Lower lobe of right lung (tissue), 2 donors: ENCODE measurements at regions not wholly inside any gene's neighbourhood (a gene's known extent, or its start where the extent isn't known, plus 50 kb on each side); places are given as distances from the start of the nearest gene placed in this dataset.

Experiments used
- ATAC-seq, 2 donors: fragments of 200-7000 bp; cut with Tn5 transposase; one replicate each; pipeline ENCODE4 v1.9.1; 2020 to 2022; ENCODE audit warnings: mild to moderate bottlenecking in 2 of 2, moderate library complexity in 2 of 2
- DNase-seq: peaks from one replicate; pipeline ENCODE4 v3.0.0-alpha.2; 2020
- H3K27ac ChIP-seq: fragments of 200-600 bp; one replicate; pipeline ENCODE4 v1.8.0; 2022
- H3K27me3 ChIP-seq: fragments of 200-600 bp; one replicate; pipeline ENCODE4 v1.8.0; 2022; ENCODE audit warnings: low read depth
- H3K36me3 ChIP-seq: fragments of 200-600 bp; one replicate; pipeline ENCODE4 v1.8.0; 2022; ENCODE audit warnings: mild to moderate bottlenecking
- H3K4me1 ChIP-seq: fragments of 200-600 bp; one replicate; pipeline ENCODE4 v1.8.0; 2022
- H3K4me3 ChIP-seq: fragments of 200-600 bp; one replicate; pipeline ENCODE4 v1.8.0; 2022; ENCODE audit warnings: mild to moderate bottlenecking
- H3K9me3 ChIP-seq: fragments of 200-600 bp; one replicate; pipeline ENCODE4 v1.8.0; 2022
- CTCF ChIP-seq: fragments of 200-600 bp; IDR thresholded peaks from one replicate; pipeline ENCODE4 v1.8.0; 2022; ENCODE audit warnings: antibody characterized with exemption, mild to moderate bottlenecking
- intact Hi-C: fragments of 100-400 bp; cut with DNase I; formaldehyde crosslinking; loops from one replicate; pipeline ENCODE4 v1.11.0; 2022
- donor health status: DM: no; HTN: yes; CAD: no; lungs with severe emphysema.

- no peak overlapping the region for H3K4me3 ChIP-seq
- intact Hi-C loops, result no loop called here
- TF ChIP-seq CTCF, result no peak
- H3K4me1 ChIP-seq, result no peaks in the 10 kb centered on the region
- no peaks in the 10 kb centered on the region for H3K27me3 ChIP-seq
- ATAC-seq (no peak), DNase-seq (no peak)
- no peaks in the 10 kb centered on the region for H3K9me3 ChIP-seq
- H3K36me3 ChIP-seq, result no peaks in the 10 kb centered on the region
- H3K27ac ChIP-seq, result no peak overlapping the region
Observed at GRCh38 chr5:7244208-7244607, 151.7 kb upstream of the ADCY2 start.

GRCh38 chr5:7245121-7245651 is 150.8 kb upstream of the ADCY2 start:
- no peak for DNase-seq
- ATAC-seq, result no peak
- H3K4me1 ChIP-seq, result no peaks in the 10 kb centered on the region

GRCh38 chr5:7246287-7246686 is 149.7 kb upstream of the ADCY2 start:
- no peak overlapping the region for H3K4me3 ChIP-seq
- no peaks in the 10 kb centered on the region for H3K9me3 ChIP-seq
- no peaks in the 10 kb centered on the region for H3K4me1 ChIP-seq
- no peak overlapping the region for H3K27ac ChIP-seq
- no peaks in the 10 kb centered on the region for H3K27me3 ChIP-seq
- DNase-seq (no peak), ATAC-seq (no peak)
- intact Hi-C loops, result no loop called here
- no peak for TF ChIP-seq CTCF
- H3K36me3 ChIP-seq, result no peaks in the 10 kb centered on the region

More at GRCh38 chr5:7245121-7245651, 150.8 kb upstream of the ADCY2 start:
- TF ChIP-seq CTCF, result no peak
- intact Hi-C loops, result no loop called here
- Histone ChIP-seq H3K36me3 (no peaks in the 10 kb centered on the region), H3K27me3 (no peaks in the 10 kb centered on the region), H3K27ac (no peak overlapping the region), H3K9me3 (no peaks in the 10 kb centered on the region), H3K4me3 (no peak overlapping the region)

GRCh38 chr5:7250004-7250403 is 145.9 kb upstream of the ADCY2 start:
- H3K36me3 ChIP-seq, result no peaks in the 10 kb centered on the region
- H3K27ac ChIP-seq, result no peak overlapping the region
- H3K27me3 ChIP-seq, result no peaks in the 10 kb centered on the region
- no peaks in the 10 kb centered on the region for H3K4me1 ChIP-seq
- intact Hi-C loops, result no loop called here
- no peak for DNase-seq
- TF ChIP-seq CTCF, result no peak
- H3K9me3 ChIP-seq, result no peaks in the 10 kb centered on the region
- H3K4me3 ChIP-seq, result no peak overlapping the region
- ATAC-seq, result no peak

GRCh38 chr5:7250611-7251010 is 145.3 kb upstream of the ADCY2 start:
- intact Hi-C loops, result no loop called here
- ATAC-seq, result no peak
- H3K9me3 ChIP-seq, result no peaks in the 10 kb centered on the region
- H3K27ac ChIP-seq, result peak overlapping the region; percentile 0
- DNase-seq, result no peak
- TF ChIP-seq CTCF, result no peak
- H3K4me1 ChIP-seq, result no peaks in the 10 kb centered on the region
- no peaks in the 10 kb centered on the region for H3K36me3 ChIP-seq
- H3K27me3 ChIP-seq, result no peaks in the 10 kb centered on the region
- H3K4me3 ChIP-seq, result no peak overlapping the region

- Histone ChIP-seq H3K27me3 (no peaks in the 10 kb centered on the region), H3K4me3 (no peak overlapping the region), H3K36me3 (no peaks in the 10 kb centered on the region), H3K27ac (peak overlapping the region; percentile 0), H3K4me1 (no peaks in the 10 kb centered on the region), H3K9me3 (no peaks in the 10 kb centered on the region)
- no peak for TF ChIP-seq CTCF
- intact Hi-C loops, result no loop called here
- ATAC-seq, result peak in 1 of 2 donors; percentile 37
- no peak for DNase-seq
Observed at GRCh38 chr5:7251132-7251531, 144.8 kb upstream of the ADCY2 start.
